K562 (cell line): ENCODE measurements at regions not wholly inside any gene's neighbourhood (a gene's known extent, or its start where the extent isn't known, plus 50 kb on each side); places are given as distances from the start of the nearest gene placed in this dataset.
A peak's percentile ranks its signal among the peaks of the same experiment; 100 is the strongest.

Experiments
- ATAC-seq: fragments of 200-7000 bp; cut with Tn5 transposase; 3 replicates; pipeline ENCODE4 v1.9.1; 2020; ENCODE audit warnings: moderate library complexity
- BruUV-seq: library from RNA; stranded (reverse); fragments of 400-500 nt; replicated peaks from 2 replicates; lab custom pipeline; 2021; lab: Mats Ljungman, UMichigan
- CTCF ChIA-PET: fragments of 300-600 bp; formaldehyde crosslinking; extraction: SDS; loops from one replicate; lab custom pipeline; 2021; ENCODE audit warnings: low intra/inter-chr PET ratio; lab: Yijun Ruan, JAX
- POLR2A ChIA-PET: fragments of 300-600, 350-650 bp; sonication (Branson Sonifier 250); formaldehyde crosslinking; extraction: SDS; loops from one replicate; lab custom pipeline; 2021; ENCODE audit warnings: antibody characterized with exemption, inconsistent platforms; lab: Yijun Ruan, JAX
- DNase-seq, 4 experiments: peaks; one replicate each; pipeline versions ENCODE4 v3.0.0 to v3.0.0-alpha.2; 2011 to 2018; ENCODE audit warnings: low spot score in 3 of 4, mixed read lengths in 3 of 4; ENCODE audit errors: extremely low read depth in 1 of 4
- FAIRE-seq: peaks from 2 replicates; lab custom pipeline; 2011; peaks lifted over from hg19 to GRCh38; lab: Jason Lieb, UNC
- H2AFZ ChIP-seq: 2 replicates; pipeline ENCODE4 v1.6.0; 2011; ENCODE audit warnings: low read depth, low read length, control low read depth, inconsistent platforms
- H3K27ac ChIP-seq: fragments of 200-600 bp; 3 replicates; pipeline ENCODE4 v1.8.0; 2011; ENCODE audit warnings: low read depth, mild to moderate bottlenecking, control low read depth, inconsistent platforms, low read length, moderate library complexity, mixed read lengths; ENCODE audit errors: extremely low read depth
- H3K27me3 ChIP-seq, 2 experiments: fragments of 300-600 bp in 1 of 2; 2 replicates in 1 of 2; 3 replicates in 1 of 2; pipeline versions ENCODE4 v1.6.0 to v1.8.0; 2011; ENCODE audit warnings: inconsistent platforms in 2 of 2, low read length in 2 of 2, mild to moderate bottlenecking in 1 of 2, mixed read lengths in 1 of 2, moderate library complexity in 1 of 2; ENCODE audit not compliant: control insufficient read depth in 2 of 2, insufficient read depth in 2 of 2
- H3K36me3 ChIP-seq: fragments of 300-600 bp; 3 replicates; pipeline ENCODE4 v1.8.0; 2011; ENCODE audit warnings: mild to moderate bottlenecking, low read length, inconsistent platforms; ENCODE audit not compliant: control insufficient read depth, insufficient read depth
- H3K4me1 ChIP-seq, 2 experiments: fragments of 200-600 bp in 1 of 2; replicated peaks in 1 of 2; 2 replicates in 1 of 2; 3 replicates in 1 of 2; pipeline versions ENCODE4 v1.5.1 to v1.8.0; 2011; ENCODE audit warnings: inconsistent platforms in 2 of 2, low read length in 2 of 2, mild to moderate bottlenecking in 1 of 2, mixed read lengths in 1 of 2, moderate library complexity in 1 of 2; ENCODE audit not compliant: control insufficient read depth in 2 of 2, insufficient read depth in 2 of 2
- H3K4me2 ChIP-seq: 2 replicates; pipeline ENCODE4 v1.6.1; 2011; ENCODE audit warnings: low read length, control low read depth, inconsistent platforms, mixed read lengths; ENCODE audit not compliant: insufficient read depth
- H3K4me3 ChIP-seq: fragments of 200-600 bp; sonication (generic), shearing (Covaris generic); 2 replicates; pipeline ENCODE4 v1.5.1; 2016; ENCODE audit warnings: control low read depth, inconsistent platforms
- H3K79me2 ChIP-seq: fragments of 200-600 bp; 3 replicates; pipeline ENCODE4 v1.8.0; 2011; ENCODE audit warnings: low read length, inconsistent platforms; ENCODE audit not compliant: control insufficient read depth, insufficient read depth
- H3K9ac ChIP-seq, 2 experiments: 2 replicates each; pipeline versions ENCODE4 v1.6.0 to v1.6.1; 2011; ENCODE audit warnings: low read depth in 2 of 2, low read length in 2 of 2, control low read depth in 1 of 2, inconsistent platforms in 1 of 2, mild to moderate bottlenecking in 1 of 2, mixed read lengths in 1 of 2; ENCODE audit not compliant: insufficient read depth in 1 of 2
- H3K9me1 ChIP-seq: one replicate; pipeline ENCODE4 v1.6.0; 2011; ENCODE audit warnings: inconsistent platforms, mild to moderate bottlenecking, low read length, moderate library complexity; ENCODE audit not compliant: control insufficient read depth, insufficient read depth
- H3K9me3 ChIP-seq: replicated peaks from 2 replicates; pipeline ENCODE4 v1.5.1; 2011; ENCODE audit warnings: low read depth, low read length, inconsistent platforms; ENCODE audit not compliant: control insufficient read depth, insufficient read depth
- H4K20me1 ChIP-seq: replicated peaks from 2 replicates; pipeline ENCODE4 v1.6.1; 2011; ENCODE audit warnings: low read length, inconsistent platforms, mixed read lengths; ENCODE audit not compliant: control insufficient read depth, insufficient read depth
- CCAR2 ChIP-seq: fragments of 200-400 bp; formaldehyde crosslinking; IDR thresholded peaks from 2 replicates; pipeline ENCODE4 v1.6.1; 2017; ENCODE audit warnings: mild to moderate bottlenecking, low read depth, low read length
- EP300 ChIP-seq: IDR thresholded peaks from 2 replicates; pipeline ENCODE4 v1.6.1; 2012; ENCODE audit warnings: low read length, improper control_type of control experiment
- HNRNPL ChIP-seq: fragments of 200-400 bp; formaldehyde crosslinking; IDR thresholded peaks from 2 replicates; pipeline ENCODE4 v1.6.1; 2017; ENCODE audit warnings: low read depth, mild to moderate bottlenecking, low read length
- KHSRP ChIP-seq: fragments of 450-650 bp; IDR thresholded peaks from 2 replicates; pipeline ENCODE4 v1.6.1; 2017
- MAFK ChIP-seq: IDR thresholded peaks from 2 replicates; pipeline ENCODE4 v1.6.1; 2011; ENCODE audit warnings: low read length, improper control_type of control experiment
- MAZ ChIP-seq, 2 experiments: fragments of 450-650 bp in 1 of 2; sonication (generic) in 1 of 2; formaldehyde crosslinking; IDR thresholded peaks in 1 of 2; conservative IDR thresholded peaks in 1 of 2; 2 replicates each; pipeline versions ENCODE4 v1.4.0 to v1.5.0; 2020; ENCODE audit warnings: mild to moderate bottlenecking in 1 of 2, missing genetic modification reagents in 1 of 2
- MEIS2 ChIP-seq: fragments of 450-650 bp; IDR thresholded peaks from 2 replicates; pipeline ENCODE4 v1.6.1; 2014; ENCODE audit warnings: mild to moderate bottlenecking; ENCODE audit not compliant: partially characterized antibody
- NFIX ChIP-seq: fragments of 250-450 bp; sonication (Bioruptor Pico); IDR thresholded peaks from 2 replicates; pipeline ENCODE4 v1.4.0; 2020; ENCODE audit warnings: low read depth, mild to moderate bottlenecking, moderate library complexity
- NFYB ChIP-seq: IDR thresholded peaks from 2 replicates; pipeline ENCODE4 v1.6.1; 2011; ENCODE audit warnings: mild to moderate bottlenecking, moderate library complexity; ENCODE audit not compliant: insufficient read length; ENCODE audit errors: extremely low read depth
- RAD51 ChIP-seq: fragments of 450-650 bp; IDR thresholded peaks from 2 replicates; pipeline ENCODE4 v1.7.1; 2016; ENCODE audit warnings: low read depth, mild to moderate bottlenecking, borderline replicate concordance
- SIN3B ChIP-seq: fragments of 450-650 bp; IDR thresholded peaks from 2 replicates; pipeline ENCODE4 v1.6.1; 2017; ENCODE audit warnings: low read depth, mild to moderate bottlenecking, moderate library complexity
- SOX6 ChIP-seq: fragments of 450-650 bp; IDR thresholded peaks from 2 replicates; pipeline ENCODE4 v1.6.1; 2014; ENCODE audit warnings: mild to moderate bottlenecking
- TCF15 ChIP-seq: fragments of 250-450 bp; sonication (Bioruptor Pico); IDR thresholded peaks from 2 replicates; pipeline ENCODE4 v1.8.0; 2022; ENCODE audit warnings: moderate library complexity, mild to moderate bottlenecking, inconsistent platforms
- TCF3 ChIP-seq: sonication (generic); formaldehyde crosslinking; IDR thresholded peaks from 2 replicates; pipeline ENCODE4 v1.4.0; 2020; ENCODE audit warnings: mild to moderate bottlenecking, missing genetic modification reagents
- TEAD4 ChIP-seq, 2 experiments: sonication (generic) in 1 of 2; formaldehyde crosslinking in 1 of 2; IDR thresholded peaks; 2 replicates each; pipeline versions ENCODE4 v1.6.1 to v1.8.0; 2012 to 2022; ENCODE audit warnings: borderline replicate concordance in 1 of 2, inconsistent platforms in 1 of 2, low read length in 1 of 2, mild to moderate bottlenecking in 1 of 2, missing genetic modification reagents in 1 of 2
- TSC22D4 ChIP-seq: fragments of 450-650 bp; IDR thresholded peaks from 2 replicates; pipeline ENCODE4 v1.6.1; 2016; ENCODE audit warnings: missing genetic modification characterization, missing biosample characterization, control low read depth
- USF1 ChIP-seq: sonication (generic); formaldehyde crosslinking; IDR thresholded peaks from 2 replicates; pipeline ENCODE4 v1.9.0; 2022; ENCODE audit warnings: mild to moderate bottlenecking, missing genetic modification reagents
- ZC3H4 ChIP-seq: sonication (generic); formaldehyde crosslinking; IDR thresholded peaks from 2 replicates; pipeline ENCODE4 v1.9.0; 2021; ENCODE audit warnings: missing genetic modification reagents, borderline replicate concordance
- ZFP36 ChIP-seq: fragments of 150-350 bp; IDR thresholded peaks from 2 replicates; pipeline ENCODE4 v1.6.1; 2018; ENCODE audit warnings: low read length, low read depth; ENCODE audit not compliant: partially characterized antibody
- ZNF184 ChIP-seq: sonication (generic); formaldehyde crosslinking; IDR thresholded peaks from 2 replicates; pipeline ENCODE4 v1.5.0; 2020; ENCODE audit warnings: missing genetic modification reagents
- ZNF41 ChIP-seq: fragments of 250-450 bp; sonication (Bioruptor Pico); conservative IDR thresholded peaks from 2 replicates; pipeline ENCODE4 v1.4.0; 2020; ENCODE audit warnings: mild to moderate bottlenecking
- ZNF639 ChIP-seq, 2 experiments: fragments of 200-800 bp in 1 of 2; sonication (Bioruptor generic) in 1 of 2; sonication (generic) in 1 of 2; formaldehyde crosslinking in 1 of 2; IDR thresholded peaks in 1 of 2; conservative IDR thresholded peaks in 1 of 2; 2 replicates each; pipeline versions ENCODE4 v1.5.0 to v1.6.1; 2016 to 2020; ENCODE audit warnings: missing compliant biosample characterization in 1 of 2, missing genetic modification characterization in 1 of 2, missing genetic modification reagents in 1 of 2
- ZNF76 ChIP-seq: fragments of 250-450 bp; sonication (Bioruptor Pico); IDR thresholded peaks from 2 replicates; pipeline ENCODE4 v1.4.0; 2020; ENCODE audit warnings: mild to moderate bottlenecking, moderate library complexity, borderline replicate concordance
- WGBS: fragments of 100-300 bp; shearing (Covaris generic); methylation state at CpG from one replicate; pipeline ENCODE4 v1.1.6; 2016; ENCODE audit warnings: low coverage, mixed read lengths; ENCODE audit not compliant: insufficient coverage; ENCODE audit errors: missing lambda C conversion rate; 5-methylcytosine and 5-hydroxymethylcytosine counted together
- in situ Hi-C: fragments of 300-500 bp; cut with MboI; formaldehyde crosslinking; loops from 4 replicates; pipeline ENCODE4 v1.15.0; 2018; ENCODE audit warnings: inconsistent platforms, mixed read lengths
- intact Hi-C: fragments of 100-400 bp; cut with micrococcal nuclease; formaldehyde crosslinking; loops from 2 replicates; pipeline ENCODE4 v1.14.2; 2022

- no peaks in the 10 kb centered on the region for H3K9me3 ChIP-seq
- DNase-seq (peak in 2 of 4 experiments; percentile 36 to 50), FAIRE-seq (peak; percentile 85), ATAC-seq (peak; percentile 80)
- no peaks in the 10 kb centered on the region for H3K27me3 ChIP-seq
- no peak overlapping the region for H3K4me3 ChIP-seq
- no peaks in the 10 kb centered on the region for H3K9me1 ChIP-seq
- in situ Hi-C loops (no loop called here), intact Hi-C loops (no loop called here)
- no peak overlapping the region for H2AFZ ChIP-seq
- H3K9ac ChIP-seq, result no peak overlapping the region
- H3K27ac ChIP-seq, result no peak overlapping the region
- H3K4me2 ChIP-seq, result no peak overlapping the region
- ChIA-PET CTCF (no interaction called here), POLR2A (interaction anchor here (0.6 kb wide), 1 partner anchor 151 kb away, joined by 3 read pairs; no protein-coding TSS in a partner anchor)
- BruUV-seq, result no TSS peak
- no peaks in the 10 kb centered on the region for H4K20me1 ChIP-seq
- H3K4me1 ChIP-seq, result peaks cover 0 to 3% of the 10 kb centered on the region in 2 experiments; a peak in 1 of 5 replicates
- 0% methylated on average over 2 of the region's 2 CpGs for WGBS
- H3K36me3 ChIP-seq, result no peaks in the 10 kb centered on the region
- H3K79me2 ChIP-seq, result no peaks in the 10 kb centered on the region
- no peak for TF ChIP-seq ZNF76 (CRISPR knock-in tag)
- peak; percentile 91 for TF ChIP-seq TEAD4 (IDR thresholded peaks at IDR 0.05; ENCODE audit: low read length)
- TF ChIP-seq TEAD4 (CRISPR knock-in tag; IDR thresholded peaks at IDR 0.05; ENCODE audit: borderline replicate concordance), result no peak
- TF ChIP-seq ZFP36, result no peak
- TF ChIP-seq SIN3B, result no peak
- no peak for TF ChIP-seq ZNF184 (CRISPR knock-in tag)
- no peak for TF ChIP-seq ZNF41 (CRISPR knock-in tag)
- TF ChIP-seq ZNF639 (CRISPR knock-in tag; conservative IDR thresholded peaks at IDR 0.05 in 1 of 2, IDR thresholded peaks at IDR 0.05 in 1 of 2), result no peak
- TF ChIP-seq USF1 (CRISPR knock-in tag), result no peak
- no peak for TF ChIP-seq MAZ (CRISPR knock-in tag; conservative IDR thresholded peaks at IDR 0.05 in 1 of 2, IDR thresholded peaks at IDR 0.05 in 1 of 2)
- TF ChIP-seq ZC3H4 (CRISPR knock-in tag), result no peak
- TF ChIP-seq MAFK, result no peak
- TF ChIP-seq SOX6, result peak; percentile 62
- no peak for TF ChIP-seq CCAR2
- no peak for TF ChIP-seq TCF15 (CRISPR knock-in tag)
- TF ChIP-seq HNRNPL, result no peak
- peak; percentile 75 for TF ChIP-seq TCF3
- TF ChIP-seq TSC22D4, result no peak
- TF ChIP-seq NFIX (CRISPR knock-in tag), result no peak
- no peak for TF ChIP-seq NFYB
- no peak for TF ChIP-seq RAD51
- TF ChIP-seq EP300, result peak; percentile 76; the same call in 1 of the 2 replicates
- TF ChIP-seq KHSRP, result no peak
- peak; percentile 65 for TF ChIP-seq MEIS2
Measured at GRCh38 chr5:29568028-29568427, 1625.5 kb upstream of the CDH6 start.
